NT2/D1 (cell line): ENCODE measurements at regions not wholly inside any gene's neighbourhood (a gene's known extent, or its start where the extent isn't known, plus 50 kb on each side); places are given as distances from the start of the nearest gene placed in this dataset.

ENCODE experiments used
- DNase-seq: peaks from one replicate; pipeline ENCODE4 v3.0.0-alpha.2; 2011; ENCODE audit warnings: low read depth, low spot score
- H3K27me3 ChIP-seq: 2 replicates; pipeline ENCODE4 v1.6.0; 2011; ENCODE audit warnings: mild to moderate bottlenecking; ENCODE audit not compliant: insufficient read length, insufficient read depth
- H3K36me3 ChIP-seq: 2 replicates; pipeline ENCODE4 v1.6.1; 2011; ENCODE audit warnings: mild to moderate bottlenecking, low read length, mixed read lengths; ENCODE audit not compliant: insufficient read depth, insufficient read length
- H3K4me1 ChIP-seq: 2 replicates; pipeline ENCODE4 v1.5.1; 2011; ENCODE audit not compliant: insufficient read depth, insufficient read length
- H3K4me3 ChIP-seq: 2 replicates; pipeline ENCODE4 v1.5.1; 2011; ENCODE audit warnings: low read depth; ENCODE audit not compliant: insufficient read length
- H3K9ac ChIP-seq: 2 replicates; pipeline ENCODE4 v1.6.0; 2011; ENCODE audit warnings: low read depth; ENCODE audit not compliant: insufficient read length
- H3K9me3 ChIP-seq: 2 replicates; pipeline ENCODE4 v1.5.1; 2011; ENCODE audit warnings: mild to moderate bottlenecking, low read length; ENCODE audit not compliant: insufficient read depth
- SUZ12 ChIP-seq: IDR thresholded peaks from 2 replicates; pipeline ENCODE4 v1.6.1; 2011; ENCODE audit not compliant: insufficient read length, insufficient read depth; ENCODE audit errors: extremely low read depth
- YY1 ChIP-seq: IDR thresholded peaks from 2 replicates; pipeline ENCODE4 v1.6.1; 2011; ENCODE audit not compliant: insufficient read length, insufficient read depth
- ZNF274 ChIP-seq: IDR thresholded peaks from 2 replicates; pipeline ENCODE4 v1.6.1; 2011; ENCODE audit warnings: mild to moderate bottlenecking, low read depth, low read length

GRCh38 chr3:177947901-177948300, 588.3 kb upstream of the KCNMB2 start:
- Histone ChIP-seq H3K9ac (no peak overlapping the region), H3K36me3 (no peaks in the 10 kb centered on the region), H3K4me1 (no peaks in the 10 kb centered on the region), H3K27me3 (no peaks in the 10 kb centered on the region), H3K4me3 (no peak overlapping the region), H3K9me3 (no peaks in the 10 kb centered on the region)
- DNase-seq, result no peak
- TF ChIP-seq ZNF274, result no peak

- DNase-seq, result no peak
- H3K9ac ChIP-seq, result no peak overlapping the region
- H3K4me3 ChIP-seq, result no peak overlapping the region
- TF ChIP-seq YY1, result no peak
- no peak for TF ChIP-seq ZNF274
- TF ChIP-seq SUZ12, result no peak
- no peaks in the 10 kb centered on the region for H3K36me3 ChIP-seq
- H3K9me3 ChIP-seq, result no peaks in the 10 kb centered on the region
- H3K27me3 ChIP-seq, result no peaks in the 10 kb centered on the region
- no peaks in the 10 kb centered on the region for H3K4me1 ChIP-seq
Measured at GRCh38 chr3:177948716-177949425, 587.4 kb upstream of the KCNMB2 start.

GRCh38 chr3:177959188-177959587, 577.0 kb upstream of the KCNMB2 start:
- Histone ChIP-seq H3K4me1 (no peaks in the 10 kb centered on the region), H3K9ac (no peak overlapping the region), H3K9me3 (no peaks in the 10 kb centered on the region), H3K4me3 (no peak overlapping the region), H3K27me3 (no peaks in the 10 kb centered on the region), H3K36me3 (no peaks in the 10 kb centered on the region)
- DNase-seq, result no peak
- TF ChIP-seq SUZ12 (no peak), ZNF274 (no peak), YY1 (no peak)

- H3K9me3 ChIP-seq, result no peaks in the 10 kb centered on the region
- no peak for DNase-seq
- no peak for TF ChIP-seq YY1
- TF ChIP-seq SUZ12, result no peak
- no peak for TF ChIP-seq ZNF274
- no peak overlapping the region for H3K9ac ChIP-seq
- no peaks in the 10 kb centered on the region for H3K4me1 ChIP-seq
- H3K36me3 ChIP-seq, result no peaks in the 10 kb centered on the region
- no peaks in the 10 kb centered on the region for H3K27me3 ChIP-seq
- H3K4me3 ChIP-seq, result no peak overlapping the region
Measured at GRCh38 chr3:177960014-177960413, 576.2 kb upstream of the KCNMB2 start.

GRCh38 chr3:177960722-177961121, 575.5 kb upstream of the KCNMB2 start:
- TF ChIP-seq ZNF274 (no peak), SUZ12 (no peak), YY1 (no peak)
- DNase-seq, result no peak

GRCh38 chr3:177961784-177962183, 574.5 kb upstream of the KCNMB2 start:
- Histone ChIP-seq H3K27me3 (no peaks in the 10 kb centered on the region), H3K4me3 (no peak overlapping the region), H3K36me3 (no peaks in the 10 kb centered on the region), H3K4me1 (no peaks in the 10 kb centered on the region), H3K9me3 (no peaks in the 10 kb centered on the region), H3K9ac (no peak overlapping the region)
- TF ChIP-seq YY1 (no peak), ZNF274 (no peak), SUZ12 (no peak)
- no peak for DNase-seq

More at GRCh38 chr3:177960722-177961121, 575.5 kb upstream of the KCNMB2 start:
- Histone ChIP-seq H3K36me3 (no peaks in the 10 kb centered on the region), H3K4me1 (no peaks in the 10 kb centered on the region), H3K9ac (no peak overlapping the region), H3K9me3 (no peaks in the 10 kb centered on the region), H3K4me3 (no peak overlapping the region), H3K27me3 (no peaks in the 10 kb centered on the region)

- Histone ChIP-seq H3K36me3 (no peaks in the 10 kb centered on the region), H3K4me3 (no peak overlapping the region), H3K27me3 (no peaks in the 10 kb centered on the region), H3K9me3 (no peaks in the 10 kb centered on the region), H3K9ac (no peak overlapping the region), H3K4me1 (no peaks in the 10 kb centered on the region)
- no peak for DNase-seq
- TF ChIP-seq SUZ12, result no peak
- TF ChIP-seq ZNF274, result no peak
- TF ChIP-seq YY1, result no peak
Measured at GRCh38 chr3:177966493-177966892, 569.7 kb upstream of the KCNMB2 start.

GRCh38 chr3:177968891-177969290, 567.3 kb upstream of the KCNMB2 start:
- H3K9ac ChIP-seq, result no peak overlapping the region
- no peak for DNase-seq
- no peaks in the 10 kb centered on the region for H3K4me1 ChIP-seq
- TF ChIP-seq SUZ12 (no peak), ZNF274 (no peak), YY1 (no peak)
- H3K27me3 ChIP-seq, result no peaks in the 10 kb centered on the region
- no peaks in the 10 kb centered on the region for H3K9me3 ChIP-seq
- no peaks in the 10 kb centered on the region for H3K36me3 ChIP-seq
- no peak overlapping the region for H3K4me3 ChIP-seq
